ENCODE measurements at regions not wholly inside any gene's neighbourhood (a gene's known extent, or its start where the extent isn't known, plus 50 kb on each side); places are given as distances from the start of the nearest gene placed in this dataset.

GRCh38 chr4:12408364-12408763 is 979.7 kb upstream of the HS3ST1 start (continued):
- no peak for TF ChIP-seq ZNF274 (IDR thresholded peaks at IDR 0.05; ENCODE audit: borderline replicate concordance, extremely low read depth, low read length)
